ENCODE measurements at regions not wholly inside any gene's neighbourhood (a gene's known extent, or its start where the extent isn't known, plus 50 kb on each side); places are given as distances from the start of the nearest gene placed in this dataset.

DNA sequence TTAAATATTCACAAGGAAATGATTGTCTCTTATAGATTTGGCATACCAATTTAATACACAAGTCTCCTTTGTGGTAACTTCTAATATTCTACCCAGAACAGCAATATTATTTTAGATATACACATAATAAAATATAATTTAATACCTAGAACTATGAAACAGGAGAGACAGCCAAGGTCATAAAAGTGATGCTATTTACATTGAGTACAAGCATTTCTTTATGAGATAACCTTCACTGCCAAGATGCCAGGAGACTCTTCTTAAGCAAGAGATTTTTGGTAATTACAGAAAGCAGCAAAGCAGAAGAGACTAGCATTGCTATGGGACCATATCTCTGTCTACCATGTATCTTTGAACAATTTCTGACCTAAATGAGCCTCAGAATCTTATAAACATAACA is 764.6 kb upstream of the GHITM start:
- H3K4me3 ChIP-seq (ENCODE audit: low read length) = no peak overlapping the region
- H2AFZ ChIP-seq (ENCODE audit: low read length) = no peak overlapping the region
- H3K4me1 ChIP-seq (ENCODE audit: low read length) = no peaks in the 10 kb centered on the region
- H3K27ac ChIP-seq (ENCODE audit: low read length) = no peak overlapping the region
- no peaks in the 10 kb centered on the region for H3K9me3 ChIP-seq (replicated peaks; ENCODE audit: insufficient read depth, low read length)
- no peak overlapping the region for H3K9ac ChIP-seq (ENCODE audit: low read length)
- no peaks in the 10 kb centered on the region for H4K20me1 ChIP-seq (ENCODE audit: insufficient read depth, low read length)
- no peaks in the 10 kb centered on the region for H3K9me2 ChIP-seq (replicated peaks; ENCODE audit: insufficient read depth, low read length)
- H3K27me3 ChIP-seq (replicated peaks; ENCODE audit: insufficient read depth, low read length) = no peaks in the 10 kb centered on the region
- H3K79me2 ChIP-seq (ENCODE audit: low read length) = no peaks in the 10 kb centered on the region
- TF ChIP-seq EZH2 (optimal IDR thresholded peaks at IDR 0.05; ENCODE audit: low read depth, low read length) (no peak), EZH2phosphoT487 (IDR thresholded peaks at IDR 0.05; ENCODE audit: low read length) (no peak)
- TF ChIP-seq, protein P1, sequence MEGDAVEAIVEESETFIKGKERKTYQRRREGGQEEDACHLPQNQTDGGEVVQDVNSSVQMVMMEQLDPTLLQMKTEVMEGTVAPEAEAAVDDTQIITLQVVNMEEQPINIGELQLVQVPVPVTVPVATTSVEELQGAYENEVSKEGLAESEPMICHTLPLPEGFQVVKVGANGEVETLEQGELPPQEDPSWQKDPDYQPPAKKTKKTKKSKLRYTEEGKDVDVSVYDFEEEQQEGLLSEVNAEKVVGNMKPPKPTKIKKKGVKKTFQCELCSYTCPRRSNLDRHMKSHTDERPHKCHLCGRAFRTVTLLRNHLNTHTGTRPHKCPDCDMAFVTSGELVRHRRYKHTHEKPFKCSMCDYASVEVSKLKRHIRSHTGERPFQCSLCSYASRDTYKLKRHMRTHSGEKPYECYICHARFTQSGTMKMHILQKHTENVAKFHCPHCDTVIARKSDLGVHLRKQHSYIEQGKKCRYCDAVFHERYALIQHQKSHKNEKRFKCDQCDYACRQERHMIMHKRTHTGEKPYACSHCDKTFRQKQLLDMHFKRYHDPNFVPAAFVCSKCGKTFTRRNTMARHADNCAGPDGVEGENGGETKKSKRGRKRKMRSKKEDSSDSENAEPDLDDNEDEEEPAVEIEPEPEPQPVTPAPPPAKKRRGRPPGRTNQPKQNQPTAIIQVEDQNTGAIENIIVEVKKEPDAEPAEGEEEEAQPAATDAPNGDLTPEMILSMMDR (IDR thresholded peaks at IDR 0.05; ENCODE audit: low read length) = no peak
- DNase-seq = no peak
- H3K36me3 ChIP-seq (replicated peaks; ENCODE audit: insufficient read depth, low read length) = no peaks in the 10 kb centered on the region
- H3K4me2 ChIP-seq (ENCODE audit: low read depth, low read length) = no peak overlapping the region
- no peaks in the 10 kb centered on the region for H3F3A ChIP-seq (ENCODE audit: insufficient read depth, low read length)

GRCh38 chr10:83375274-83375673 is 764.0 kb upstream of the GHITM start:
- H3K9ac ChIP-seq (ENCODE audit: low read length) = no peak overlapping the region
- H3K79me2 ChIP-seq (ENCODE audit: low read length) = no peaks in the 10 kb centered on the region
- H3K4me2 ChIP-seq (ENCODE audit: low read depth, low read length) = no peak overlapping the region
- no peaks in the 10 kb centered on the region for H3F3A ChIP-seq (ENCODE audit: insufficient read depth, low read length)
- no peaks in the 10 kb centered on the region for H3K4me1 ChIP-seq (ENCODE audit: low read length)
- H3K9me3 ChIP-seq (replicated peaks; ENCODE audit: insufficient read depth, low read length) = no peaks in the 10 kb centered on the region
- H3K36me3 ChIP-seq (replicated peaks; ENCODE audit: insufficient read depth, low read length) = no peaks in the 10 kb centered on the region
- H4K20me1 ChIP-seq (ENCODE audit: insufficient read depth, low read length) = no peaks in the 10 kb centered on the region
- DNase-seq = no peak
- H3K27me3 ChIP-seq (replicated peaks; ENCODE audit: insufficient read depth, low read length) = no peaks in the 10 kb centered on the region
- H3K27ac ChIP-seq (ENCODE audit: low read length) = no peak overlapping the region
- H2AFZ ChIP-seq (ENCODE audit: low read length) = no peak overlapping the region
- TF ChIP-seq EZH2 (optimal IDR thresholded peaks at IDR 0.05; ENCODE audit: low read depth, low read length) (no peak), EZH2phosphoT487 (IDR thresholded peaks at IDR 0.05; ENCODE audit: low read length) (no peak)
- TF ChIP-seq, protein P1 (IDR thresholded peaks at IDR 0.05; ENCODE audit: low read length) = no peak
- H3K4me3 ChIP-seq (ENCODE audit: low read length) = no peak overlapping the region
- no peaks in the 10 kb centered on the region for H3K9me2 ChIP-seq (replicated peaks; ENCODE audit: insufficient read depth, low read length)

DNA sequence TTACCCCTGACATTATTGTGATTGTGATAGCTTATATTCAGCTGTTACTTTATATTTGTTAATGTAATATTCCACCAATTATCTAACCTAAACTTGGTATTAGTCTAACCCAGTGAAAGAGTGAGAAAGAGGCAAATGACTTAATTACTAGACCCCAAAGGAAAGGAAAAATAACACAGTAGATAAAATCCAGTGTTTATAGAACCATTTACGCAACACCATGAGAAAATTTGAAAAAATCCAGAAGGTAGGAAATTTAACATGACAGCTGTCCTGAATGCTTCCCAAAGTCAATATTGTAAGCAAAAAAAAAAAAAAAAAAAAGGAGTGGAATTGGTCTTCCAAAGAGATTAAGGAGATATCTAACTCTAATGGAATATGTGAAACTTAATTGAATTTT is 741.5 kb upstream of the GHITM start:
- no peak overlapping the region for H3K4me3 ChIP-seq (ENCODE audit: low read length)
- no peak for DNase-seq
- no peak overlapping the region for H2AFZ ChIP-seq (ENCODE audit: low read length)
- no peaks in the 10 kb centered on the region for H3K9me3 ChIP-seq (replicated peaks; ENCODE audit: insufficient read depth, low read length)
- no peaks in the 10 kb centered on the region for H4K20me1 ChIP-seq (ENCODE audit: insufficient read depth, low read length)
- no peaks in the 10 kb centered on the region for H3F3A ChIP-seq (ENCODE audit: insufficient read depth, low read length)
- no peaks in the 10 kb centered on the region for H3K4me1 ChIP-seq (ENCODE audit: low read length)
- H3K4me2 ChIP-seq (ENCODE audit: low read depth, low read length) = no peak overlapping the region
- no peaks in the 10 kb centered on the region for H3K9me2 ChIP-seq (replicated peaks; ENCODE audit: insufficient read depth, low read length)
- no peaks in the 10 kb centered on the region for H3K27me3 ChIP-seq (replicated peaks; ENCODE audit: insufficient read depth, low read length)
- H3K36me3 ChIP-seq (replicated peaks; ENCODE audit: insufficient read depth, low read length) = no peaks in the 10 kb centered on the region
- no peak overlapping the region for H3K27ac ChIP-seq (ENCODE audit: low read length)
- TF ChIP-seq EZH2 (optimal IDR thresholded peaks at IDR 0.05; ENCODE audit: low read depth, low read length) = no peak
- no peak for TF ChIP-seq EZH2phosphoT487 (IDR thresholded peaks at IDR 0.05; ENCODE audit: low read length)
- TF ChIP-seq, protein P1 (IDR thresholded peaks at IDR 0.05; ENCODE audit: low read length) = no peak
- no peak overlapping the region for H3K9ac ChIP-seq (ENCODE audit: low read length)
- no peaks in the 10 kb centered on the region for H3K79me2 ChIP-seq (ENCODE audit: low read length)

All from MM.1S (cell line).